Progenitor cell of endocrine pancreas (in vitro differentiated cells): ENCODE measurements at regions not wholly inside any gene's neighbourhood (a gene's known extent, or its start where the extent isn't known, plus 50 kb on each side); places are given as distances from the start of the nearest gene placed in this dataset.

Experiments
- DNase-seq: peaks from one replicate; pipeline ENCODE4 v3.0.0; 2021; ENCODE audit warnings: low spot score; ENCODE audit not compliant: unreplicated experiment
- H3K27ac Mint-ChIP-seq: 2 replicates; pipeline ENCODE4 v1.8.0; 2021; ENCODE audit warnings: mild to moderate bottlenecking, moderate library complexity, mixed read lengths
- H3K27me3 Mint-ChIP-seq: 2 replicates; pipeline ENCODE4 v1.8.0; 2021; ENCODE audit warnings: mixed read lengths
- H3K36me3 Mint-ChIP-seq: 2 replicates; pipeline ENCODE4 v1.8.0; 2022; ENCODE audit warnings: mixed read lengths; ENCODE audit not compliant: insufficient read depth
- H3K4me1 Mint-ChIP-seq: 2 replicates; pipeline ENCODE4 v1.8.0; 2021; ENCODE audit warnings: low read depth, mixed read lengths
- H3K4me3 Mint-ChIP-seq: 2 replicates; pipeline ENCODE4 v1.8.0; 2021; ENCODE audit warnings: low read depth, mild to moderate bottlenecking, moderate library complexity, mixed read lengths
- H3K9me3 Mint-ChIP-seq: 2 replicates; pipeline ENCODE4 v1.8.0; 2021; ENCODE audit warnings: low read depth, mixed read lengths
- TF ChIP-seq, protein P1 (sequence below): fragments of 200-600 bp; sonication (generic); IDR thresholded peaks from one replicate; pipeline ENCODE4 v1.5.0; 2021; ENCODE audit warnings: antibody characterized with exemption, mild to moderate bottlenecking; ENCODE audit not compliant: unreplicated experiment

DNA sequence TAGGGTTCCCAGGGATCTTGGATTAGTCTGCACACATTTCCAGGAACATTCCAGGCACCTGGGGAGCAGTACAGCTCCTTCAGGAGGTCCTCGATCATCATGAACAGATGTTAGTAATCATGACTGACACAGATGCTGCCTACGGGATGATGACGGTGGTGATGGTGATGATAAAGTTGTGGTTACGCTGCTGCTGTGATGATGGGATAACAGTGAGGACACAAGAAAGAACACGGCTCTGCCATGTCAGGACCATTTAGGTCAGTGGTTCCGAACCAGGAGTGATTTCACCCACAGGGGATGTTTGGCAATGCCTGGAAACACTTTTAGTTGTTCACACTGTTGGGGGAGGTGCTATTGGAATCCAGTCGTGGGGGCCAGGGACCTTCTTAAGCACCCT is 1193.0 kb downstream of the UQCRFS1 start:
- DNase-seq: no peak
- no peak overlapping the region for H3K27ac Mint-ChIP-seq
- H3K9me3 Mint-ChIP-seq: no peaks in the 10 kb centered on the region
- TF ChIP-seq, protein P1, sequence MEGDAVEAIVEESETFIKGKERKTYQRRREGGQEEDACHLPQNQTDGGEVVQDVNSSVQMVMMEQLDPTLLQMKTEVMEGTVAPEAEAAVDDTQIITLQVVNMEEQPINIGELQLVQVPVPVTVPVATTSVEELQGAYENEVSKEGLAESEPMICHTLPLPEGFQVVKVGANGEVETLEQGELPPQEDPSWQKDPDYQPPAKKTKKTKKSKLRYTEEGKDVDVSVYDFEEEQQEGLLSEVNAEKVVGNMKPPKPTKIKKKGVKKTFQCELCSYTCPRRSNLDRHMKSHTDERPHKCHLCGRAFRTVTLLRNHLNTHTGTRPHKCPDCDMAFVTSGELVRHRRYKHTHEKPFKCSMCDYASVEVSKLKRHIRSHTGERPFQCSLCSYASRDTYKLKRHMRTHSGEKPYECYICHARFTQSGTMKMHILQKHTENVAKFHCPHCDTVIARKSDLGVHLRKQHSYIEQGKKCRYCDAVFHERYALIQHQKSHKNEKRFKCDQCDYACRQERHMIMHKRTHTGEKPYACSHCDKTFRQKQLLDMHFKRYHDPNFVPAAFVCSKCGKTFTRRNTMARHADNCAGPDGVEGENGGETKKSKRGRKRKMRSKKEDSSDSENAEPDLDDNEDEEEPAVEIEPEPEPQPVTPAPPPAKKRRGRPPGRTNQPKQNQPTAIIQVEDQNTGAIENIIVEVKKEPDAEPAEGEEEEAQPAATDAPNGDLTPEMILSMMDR: no peak
- H3K36me3 Mint-ChIP-seq: no peaks in the 10 kb centered on the region
- H3K4me3 Mint-ChIP-seq: no peak overlapping the region
- H3K4me1 Mint-ChIP-seq: peaks cover 22% of the 10 kb centered on the region
- peaks cover 55% of the 10 kb centered on the region for H3K27me3 Mint-ChIP-seq

GRCh38 chr19:28019371-28019770 is 1193.6 kb downstream of the UQCRFS1 start:
- Mint-ChIP-seq H3K27ac (no peak overlapping the region), H3K4me1 (peaks cover 22% of the 10 kb centered on the region), H3K4me3 (no peak overlapping the region), H3K9me3 (no peaks in the 10 kb centered on the region), H3K27me3 (peaks cover 55% of the 10 kb centered on the region), H3K36me3 (no peaks in the 10 kb centered on the region)
- DNase-seq: no peak
- TF ChIP-seq, protein P1: no peak

DNA sequence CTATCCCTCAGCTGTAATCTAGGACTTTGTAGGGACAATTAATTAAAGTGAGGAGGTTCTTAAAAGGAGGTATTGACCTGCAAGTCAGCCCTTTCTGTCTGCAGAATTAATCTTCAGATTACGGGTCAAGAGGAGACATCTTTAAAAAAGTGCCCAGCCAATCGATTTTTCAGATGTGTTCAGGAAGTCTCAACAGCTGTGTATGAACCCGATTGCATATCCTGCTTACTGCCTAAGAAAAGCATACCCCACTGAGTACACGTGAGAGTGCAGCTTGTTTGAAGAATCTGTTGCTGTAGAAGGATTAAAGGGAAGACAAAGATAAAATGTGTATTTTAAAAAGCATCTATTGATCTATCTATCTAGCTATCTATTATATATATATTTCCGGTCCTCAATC is 1194.5 kb downstream of the UQCRFS1 start:
- Mint-ChIP-seq H3K36me3 (no peaks in the 10 kb centered on the region), H3K27me3 (peaks cover 60% of the 10 kb centered on the region), H3K4me1 (peaks cover 22% of the 10 kb centered on the region), H3K27ac (no peak overlapping the region), H3K4me3 (no peak overlapping the region), H3K9me3 (no peaks in the 10 kb centered on the region)
- no peak for DNase-seq
- TF ChIP-seq, protein P1: no peak

- DNase-seq: no peak
- Mint-ChIP-seq H3K27ac (no peak overlapping the region), H3K27me3 (peaks cover 74% of the 10 kb centered on the region), H3K9me3 (no peaks in the 10 kb centered on the region), H3K4me3 (no peak overlapping the region), H3K4me1 (peaks cover 15% of the 10 kb centered on the region), H3K36me3 (no peaks in the 10 kb centered on the region)
- TF ChIP-seq, protein P1: no peak
Observed at GRCh38 chr19:28014615-28015405, 1198.1 kb downstream of the UQCRFS1 start.

DNA sequence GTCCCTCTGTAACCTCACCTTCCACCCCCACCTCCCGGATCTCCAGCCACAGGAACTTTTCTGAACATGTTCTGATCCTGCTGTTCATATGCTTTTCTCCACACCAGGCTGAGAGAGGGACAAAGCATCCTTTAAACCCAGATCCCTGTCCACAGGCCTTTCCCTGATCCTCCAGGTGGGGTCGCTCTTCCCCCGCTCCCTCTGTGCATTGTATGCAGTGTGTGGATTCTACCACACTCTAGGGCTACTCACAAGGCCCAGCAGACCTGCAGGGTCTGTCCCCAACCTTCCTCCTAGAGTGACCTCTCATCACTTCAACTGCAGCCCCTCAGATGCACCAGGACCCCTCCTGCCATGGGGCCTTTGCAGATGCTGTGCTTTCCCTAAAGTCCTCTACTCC is 1200.6 kb downstream of the UQCRFS1 start:
- peaks cover 3% of the 10 kb centered on the region for H3K4me1 Mint-ChIP-seq
- DNase-seq: no peak
- H3K36me3 Mint-ChIP-seq: no peaks in the 10 kb centered on the region
- TF ChIP-seq, protein P1: peak; percentile 33
- no peaks in the 10 kb centered on the region for H3K9me3 Mint-ChIP-seq
- no peak overlapping the region for H3K27ac Mint-ChIP-seq
- H3K27me3 Mint-ChIP-seq: peaks cover 74% of the 10 kb centered on the region
- H3K4me3 Mint-ChIP-seq: no peak overlapping the region
